ENCODE measurements at regions not wholly inside any gene's neighbourhood (a gene's known extent, or its start where the extent isn't known, plus 50 kb on each side); places are given as distances from the start of the nearest gene placed in this dataset.

DNA sequence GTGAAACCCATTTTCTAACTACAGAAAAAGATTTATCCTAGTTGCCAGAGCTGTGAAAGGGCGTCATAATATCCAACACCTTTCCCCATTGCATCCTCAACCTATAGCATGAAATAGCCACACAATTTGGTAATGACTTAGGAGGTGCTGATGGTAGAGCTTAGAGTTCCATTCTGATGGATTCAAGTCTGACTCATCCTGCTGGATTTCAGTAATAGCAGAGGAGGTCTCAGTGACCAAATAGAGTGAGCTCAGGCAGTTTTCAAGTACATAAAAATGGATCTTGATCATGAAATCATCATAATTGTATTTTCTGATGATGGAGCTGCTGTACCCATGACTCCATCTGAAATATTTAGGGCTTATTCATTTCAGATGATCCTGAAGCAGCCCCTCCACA lies 270.7 kb upstream of the KLHL29 start:
- peaks cover 13% of the 10 kb centered on the region for H3K27me3 Mint-ChIP-seq (ENCODE audit: insufficient read depth, unreplicated experiment)
- no peak overlapping the region for H3K4me3 Mint-ChIP-seq (ENCODE audit: unreplicated experiment)
- CTCF ChIA-PET = no interaction called here
- Histone ChIP-seq H3K36me3 (ENCODE audit: control insufficient read depth, insufficient read depth, low read length) (no peaks in the 10 kb centered on the region), H3K4me1 (no peaks in the 10 kb centered on the region), H3K4me3 (ENCODE audit: low read depth, low read length) (no peak overlapping the region), H3K9me3 (peaks cover 3% of the 10 kb centered on the region; the same call in 1 of the 2 replicates), H3K27me3 (replicated peaks; ENCODE audit: control insufficient read depth, insufficient read depth, low read length) (no peaks in the 10 kb centered on the region)
- POLR2A ChIA-PET = no interaction called here
- no peak for DNase-seq
- intact Hi-C loops (cut with micrococcal nuclease; ENCODE audit: unreplicated experiment) = no loop called here
- no peaks in the 10 kb centered on the region for H3K4me1 Mint-ChIP-seq (ENCODE audit: low read depth, unreplicated experiment)
- TF ChIP-seq, protein P1, sequence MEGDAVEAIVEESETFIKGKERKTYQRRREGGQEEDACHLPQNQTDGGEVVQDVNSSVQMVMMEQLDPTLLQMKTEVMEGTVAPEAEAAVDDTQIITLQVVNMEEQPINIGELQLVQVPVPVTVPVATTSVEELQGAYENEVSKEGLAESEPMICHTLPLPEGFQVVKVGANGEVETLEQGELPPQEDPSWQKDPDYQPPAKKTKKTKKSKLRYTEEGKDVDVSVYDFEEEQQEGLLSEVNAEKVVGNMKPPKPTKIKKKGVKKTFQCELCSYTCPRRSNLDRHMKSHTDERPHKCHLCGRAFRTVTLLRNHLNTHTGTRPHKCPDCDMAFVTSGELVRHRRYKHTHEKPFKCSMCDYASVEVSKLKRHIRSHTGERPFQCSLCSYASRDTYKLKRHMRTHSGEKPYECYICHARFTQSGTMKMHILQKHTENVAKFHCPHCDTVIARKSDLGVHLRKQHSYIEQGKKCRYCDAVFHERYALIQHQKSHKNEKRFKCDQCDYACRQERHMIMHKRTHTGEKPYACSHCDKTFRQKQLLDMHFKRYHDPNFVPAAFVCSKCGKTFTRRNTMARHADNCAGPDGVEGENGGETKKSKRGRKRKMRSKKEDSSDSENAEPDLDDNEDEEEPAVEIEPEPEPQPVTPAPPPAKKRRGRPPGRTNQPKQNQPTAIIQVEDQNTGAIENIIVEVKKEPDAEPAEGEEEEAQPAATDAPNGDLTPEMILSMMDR (IDR thresholded peaks at IDR 0.05; ENCODE audit: insufficient read depth in 1 of 2, low read depth in 1 of 2, low read length in 1 of 2, severe bottlenecking in 1 of 2, unreplicated experiment in 1 of 2) = no peak
- no TSS peak for BruUV-seq (replicated peaks)
- no peaks in the 10 kb centered on the region for H3K36me3 Mint-ChIP-seq (ENCODE audit: insufficient read depth, unreplicated experiment)
- H3K9me3 Mint-ChIP-seq (ENCODE audit: unreplicated experiment) = peaks cover 16% of the 10 kb centered on the region
- H3K27ac Mint-ChIP-seq (ENCODE audit: unreplicated experiment) = no peak overlapping the region

DNA sequence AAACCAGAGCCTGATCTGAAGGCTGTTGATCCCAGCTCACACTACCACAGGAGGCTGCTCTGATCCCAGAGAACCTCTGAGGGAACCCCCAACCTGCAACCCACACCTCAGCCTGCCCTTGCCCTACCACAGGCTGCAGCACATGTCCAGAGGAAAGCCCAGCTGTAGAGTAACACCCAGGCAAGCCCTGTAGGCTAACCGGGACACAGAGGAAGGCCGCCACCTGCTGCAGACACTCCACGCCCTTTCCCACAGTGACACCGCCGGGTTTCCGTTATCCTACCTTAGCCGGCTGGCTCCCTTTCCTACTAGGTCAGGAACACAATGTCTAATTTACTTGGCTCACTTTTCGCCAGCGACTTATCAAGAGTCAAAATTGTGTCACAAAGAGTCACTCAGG lies 266.7 kb upstream of the KLHL29 start:
- H3K4me1 Mint-ChIP-seq (ENCODE audit: low read depth, unreplicated experiment) = peaks cover 6% of the 10 kb centered on the region
- H3K4me1 ChIP-seq = peaks cover 13% of the 10 kb centered on the region
- BruUV-seq (replicated peaks) = no TSS peak
- peaks cover 8% of the 10 kb centered on the region for H3K9me3 Mint-ChIP-seq (ENCODE audit: unreplicated experiment)
- no peak overlapping the region for H3K4me3 ChIP-seq (ENCODE audit: low read depth, low read length)
- H3K36me3 ChIP-seq (ENCODE audit: control insufficient read depth, insufficient read depth, low read length) = no peaks in the 10 kb centered on the region
- H3K9me3 ChIP-seq = no peaks in the 10 kb centered on the region
- no peak for DNase-seq
- no peaks in the 10 kb centered on the region for H3K27me3 ChIP-seq (replicated peaks; ENCODE audit: control insufficient read depth, insufficient read depth, low read length)
- H3K36me3 Mint-ChIP-seq (ENCODE audit: insufficient read depth, unreplicated experiment) = no peaks in the 10 kb centered on the region
- TF ChIP-seq, protein P1 (IDR thresholded peaks at IDR 0.05; ENCODE audit: insufficient read depth in 1 of 2, low read depth in 1 of 2, low read length in 1 of 2, severe bottlenecking in 1 of 2, unreplicated experiment in 1 of 2) = no peak
- intact Hi-C loops (cut with micrococcal nuclease; ENCODE audit: unreplicated experiment) = no loop called here
- no peak overlapping the region for H3K4me3 Mint-ChIP-seq (ENCODE audit: unreplicated experiment)
- POLR2A ChIA-PET = no interaction called here
- no peak overlapping the region for H3K27ac Mint-ChIP-seq (ENCODE audit: unreplicated experiment)
- H3K27me3 Mint-ChIP-seq (ENCODE audit: insufficient read depth, unreplicated experiment) = peaks cover 11% of the 10 kb centered on the region
- CTCF ChIA-PET = no interaction called here

DNA sequence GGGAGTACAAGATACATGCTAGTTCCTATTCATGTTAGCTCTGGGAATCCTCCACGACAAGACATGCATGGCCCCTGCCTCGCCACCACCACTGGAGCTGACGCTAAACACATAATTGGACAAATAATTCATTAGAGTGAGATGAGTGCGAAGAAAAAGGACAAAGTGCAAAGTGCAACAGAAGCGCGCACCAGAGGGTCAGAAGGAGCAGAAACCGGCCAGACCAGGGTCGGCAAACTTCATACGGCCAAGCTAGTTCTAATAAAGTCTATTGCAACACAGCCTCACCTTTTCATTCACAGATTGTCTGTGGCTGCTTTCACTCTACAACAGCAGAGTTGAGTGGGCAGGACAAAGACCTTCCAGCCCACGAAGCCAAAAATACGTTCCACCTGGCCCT lies 266.1 kb upstream of the KLHL29 start:
- no TSS peak for BruUV-seq (replicated peaks)
- Histone ChIP-seq H3K36me3 (ENCODE audit: control insufficient read depth, insufficient read depth, low read length) (no peaks in the 10 kb centered on the region), H3K4me3 (ENCODE audit: low read depth, low read length) (no peak overlapping the region), H3K4me1 (peaks cover 14% of the 10 kb centered on the region), H3K9me3 (no peaks in the 10 kb centered on the region), H3K27me3 (replicated peaks; ENCODE audit: control insufficient read depth, insufficient read depth, low read length) (no peaks in the 10 kb centered on the region)
- Mint-ChIP-seq H3K27me3 (ENCODE audit: insufficient read depth, unreplicated experiment) (peaks cover 11% of the 10 kb centered on the region), H3K4me1 (ENCODE audit: low read depth, unreplicated experiment) (peaks cover 6% of the 10 kb centered on the region), H3K4me3 (ENCODE audit: unreplicated experiment) (no peak overlapping the region), H3K36me3 (ENCODE audit: insufficient read depth, unreplicated experiment) (no peaks in the 10 kb centered on the region), H3K27ac (ENCODE audit: unreplicated experiment) (no peak overlapping the region), H3K9me3 (ENCODE audit: unreplicated experiment) (peaks cover 8% of the 10 kb centered on the region)
- TF ChIP-seq, protein P1 (IDR thresholded peaks at IDR 0.05; ENCODE audit: insufficient read depth in 1 of 2, low read depth in 1 of 2, low read length in 1 of 2, severe bottlenecking in 1 of 2, unreplicated experiment in 1 of 2) = no peak
- DNase-seq = no peak
- ChIA-PET POLR2A (no interaction called here), CTCF (no interaction called here)
- intact Hi-C loops (cut with micrococcal nuclease; ENCODE audit: unreplicated experiment) = no loop called here

Data from Caco-2 (cell line).